ENCODE measurements at regions not wholly inside any gene's neighbourhood (a gene's known extent, or its start where the extent isn't known, plus 50 kb on each side); places are given as distances from the start of the nearest gene placed in this dataset.

DNA sequence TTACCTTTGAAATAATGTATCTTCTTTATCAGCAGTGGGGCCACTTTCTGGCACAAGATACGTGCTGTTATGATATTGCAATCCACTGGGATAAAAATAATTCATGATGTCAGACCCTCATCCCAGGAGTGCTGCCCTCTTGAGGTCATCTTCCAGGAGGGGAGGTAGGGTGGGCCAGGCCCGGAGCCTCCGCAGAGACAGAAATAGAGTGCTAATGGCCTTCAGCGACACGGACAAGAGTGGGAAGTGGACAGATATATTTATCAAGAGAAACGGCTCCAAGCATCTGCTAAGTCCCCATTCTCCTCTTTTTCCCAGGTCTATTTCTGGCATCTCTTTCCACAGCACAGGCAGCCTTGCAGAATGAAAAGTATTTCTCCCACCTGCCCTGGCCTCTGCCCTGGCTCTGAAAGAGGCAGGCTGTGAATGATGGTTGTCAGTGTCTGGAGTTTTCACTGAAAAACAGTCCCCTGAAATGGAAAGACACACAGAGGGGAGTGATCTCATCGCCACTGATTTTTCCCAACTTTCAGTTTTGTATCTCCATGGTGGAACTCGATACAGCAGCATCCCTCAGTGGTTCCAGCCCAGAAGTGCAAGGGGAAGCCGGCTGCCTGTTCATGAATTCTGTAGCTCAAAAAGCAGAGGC is 251.7 kb upstream of the MYO3A start:
- no peak for TF ChIP-seq POLR2A (IDR thresholded peaks at IDR 0.05)
- TF ChIP-seq, protein P1, sequence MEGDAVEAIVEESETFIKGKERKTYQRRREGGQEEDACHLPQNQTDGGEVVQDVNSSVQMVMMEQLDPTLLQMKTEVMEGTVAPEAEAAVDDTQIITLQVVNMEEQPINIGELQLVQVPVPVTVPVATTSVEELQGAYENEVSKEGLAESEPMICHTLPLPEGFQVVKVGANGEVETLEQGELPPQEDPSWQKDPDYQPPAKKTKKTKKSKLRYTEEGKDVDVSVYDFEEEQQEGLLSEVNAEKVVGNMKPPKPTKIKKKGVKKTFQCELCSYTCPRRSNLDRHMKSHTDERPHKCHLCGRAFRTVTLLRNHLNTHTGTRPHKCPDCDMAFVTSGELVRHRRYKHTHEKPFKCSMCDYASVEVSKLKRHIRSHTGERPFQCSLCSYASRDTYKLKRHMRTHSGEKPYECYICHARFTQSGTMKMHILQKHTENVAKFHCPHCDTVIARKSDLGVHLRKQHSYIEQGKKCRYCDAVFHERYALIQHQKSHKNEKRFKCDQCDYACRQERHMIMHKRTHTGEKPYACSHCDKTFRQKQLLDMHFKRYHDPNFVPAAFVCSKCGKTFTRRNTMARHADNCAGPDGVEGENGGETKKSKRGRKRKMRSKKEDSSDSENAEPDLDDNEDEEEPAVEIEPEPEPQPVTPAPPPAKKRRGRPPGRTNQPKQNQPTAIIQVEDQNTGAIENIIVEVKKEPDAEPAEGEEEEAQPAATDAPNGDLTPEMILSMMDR (IDR thresholded peaks at IDR 0.05), result peak in 1 of 6 experiments; percentile 23
